ENCODE measurements at regions not wholly inside any gene's neighbourhood (a gene's known extent, or its start where the extent isn't known, plus 50 kb on each side); places are given as distances from the start of the nearest gene placed in this dataset.

DNA sequence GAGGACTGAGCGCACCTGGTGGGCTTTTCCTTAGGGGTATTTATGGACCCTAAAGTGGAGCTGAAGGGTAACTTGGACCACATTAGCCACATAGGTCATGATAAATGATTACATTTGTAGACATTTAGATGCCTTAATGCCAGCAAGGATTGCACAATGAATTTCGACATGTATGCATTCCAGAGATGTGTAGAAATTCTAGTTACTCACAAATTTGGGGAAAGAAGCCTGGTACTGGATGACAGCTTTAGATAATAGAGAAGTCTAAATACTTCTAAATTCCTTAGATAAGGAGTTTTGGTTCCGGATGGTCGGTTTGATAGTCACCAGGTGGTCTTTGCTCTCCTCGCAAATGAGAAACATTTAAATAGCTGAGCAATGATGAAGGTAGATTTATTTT is 609.5 kb upstream of the PRKX start:
- no peak overlapping the region for H3K4me3 ChIP-seq (ENCODE audit: insufficient read depth, low read depth, low read length)
- no peak overlapping the region for H2BK20ac ChIP-seq (ENCODE audit: low read depth, low read length)
- H3K79me1 ChIP-seq (ENCODE audit: low read depth in 1 of 2, low read length in 2 of 2): no peaks in the 10 kb centered on the region
- H3K9me3 ChIP-seq (ENCODE audit: control insufficient read depth, insufficient read depth, low read length): peaks cover 5% of the 10 kb centered on the region; the same call in 1 of the 2 replicates
- no CpG with 5 or more reads among the region's 5 CpGs for WGBS, 2 experiments (ENCODE audit: extremely low coverage in 2 of 2, insufficient read length in 1 of 2)
- in situ Hi-C loops (cut with MboI; ENCODE audit: low sequenced_read_pairs): no loop called here
- CTCF ChIA-PET: no interaction called here
- H3K4me1 ChIP-seq (ENCODE audit: control insufficient read depth, insufficient read depth, low read length): no peaks in the 10 kb centered on the region
- H3K4me2 ChIP-seq (ENCODE audit: low read depth, low read length): no peak overlapping the region
- no peak overlapping the region for H3K9ac ChIP-seq (ENCODE audit: low read depth, low read length)
- no peaks in the 10 kb centered on the region for H3K36me3 ChIP-seq (ENCODE audit: control insufficient read depth, insufficient read depth, low read length)
- DNase-seq (no peak), ATAC-seq (ENCODE audit: low read depth) (no peak)
- no peak overlapping the region for H4K8ac ChIP-seq (ENCODE audit: low read depth in 2 of 2, low read length in 2 of 2)
- H3K4ac ChIP-seq (ENCODE audit: low read depth, low read length): no peak overlapping the region
- H3K14ac ChIP-seq (replicated peaks; ENCODE audit: low read depth, low read length): no peak overlapping the region
- no TSS peak for BruUV-seq (replicated peaks)
- H4K5ac ChIP-seq (ENCODE audit: low read depth, low read length): no peak overlapping the region
- H2AK5ac ChIP-seq (ENCODE audit: low read depth, low read length): no peak overlapping the region
- no peak overlapping the region for H3K56ac ChIP-seq (ENCODE audit: extremely low read depth, insufficient read depth, low read length)
- H2BK5ac ChIP-seq (ENCODE audit: low read depth, low read length, poor library complexity, severe bottlenecking): no peak overlapping the region
- no peak overlapping the region for H4K91ac ChIP-seq (ENCODE audit: insufficient read depth, low read depth, low read length)
- H4K20me1 ChIP-seq (ENCODE audit: insufficient read depth, low read length): no peaks in the 10 kb centered on the region
- H3K23ac ChIP-seq (ENCODE audit: low read depth, low read length): no peak overlapping the region
- TF ChIP-seq FOS (IDR thresholded peaks at IDR 0.05; ENCODE audit: low read depth, low read length) (no peak), POLR2A (IDR thresholded peaks at IDR 0.05; ENCODE audit: low read depth, low read length) (no peak), CEBPB (IDR thresholded peaks at IDR 0.05; ENCODE audit: low read depth, low read length) (peak; percentile 11; the same call in 1 of the 2 replicates)
- TF ChIP-seq, protein P1, sequence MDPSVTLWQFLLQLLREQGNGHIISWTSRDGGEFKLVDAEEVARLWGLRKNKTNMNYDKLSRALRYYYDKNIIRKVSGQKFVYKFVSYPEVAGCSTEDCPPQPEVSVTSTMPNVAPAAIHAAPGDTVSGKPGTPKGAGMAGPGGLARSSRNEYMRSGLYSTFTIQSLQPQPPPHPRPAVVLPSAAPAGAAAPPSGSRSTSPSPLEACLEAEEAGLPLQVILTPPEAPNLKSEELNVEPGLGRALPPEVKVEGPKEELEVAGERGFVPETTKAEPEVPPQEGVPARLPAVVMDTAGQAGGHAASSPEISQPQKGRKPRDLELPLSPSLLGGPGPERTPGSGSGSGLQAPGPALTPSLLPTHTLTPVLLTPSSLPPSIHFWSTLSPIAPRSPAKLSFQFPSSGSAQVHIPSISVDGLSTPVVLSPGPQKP (IDR thresholded peaks at IDR 0.05; ENCODE audit: borderline replicate concordance, low read depth, low read length): no peak
- no peak overlapping the region for H2BK120ac ChIP-seq (ENCODE audit: low read depth, low read length)
- intact Hi-C loops (cut with micrococcal nuclease): no loop called here
- H2BK15ac ChIP-seq (ENCODE audit: low read depth, low read length): no peak overlapping the region
- H2AK9ac ChIP-seq (replicated peaks; ENCODE audit: low read depth, low read length, poor library complexity): no peak overlapping the region
- H3K27ac ChIP-seq (ENCODE audit: insufficient read depth, low read length): no peak overlapping the region
- no peaks in the 10 kb centered on the region for H3K9me1 ChIP-seq (ENCODE audit: insufficient read depth, low read length)
- POLR2A ChIA-PET (ENCODE audit: unreplicated experiment): no interaction called here
- H3K27me3 ChIP-seq (ENCODE audit: control insufficient read depth, insufficient read depth, low read length): no peaks in the 10 kb centered on the region
- H2AFZ ChIP-seq (replicated peaks; ENCODE audit: low read length, poor library complexity): no peak overlapping the region
- no peak overlapping the region for H3K18ac ChIP-seq (ENCODE audit: low read depth, low read length)
- dilution Hi-C loops (cut with HindIII; ENCODE audit: low sequenced_read_pairs, unreplicated experiment): no loop called here

Measured in IMR-90 (cell line).